ENCODE measurements at regions not wholly inside any gene's neighbourhood (a gene's known extent, or its start where the extent isn't known, plus 50 kb on each side); places are given as distances from the start of the nearest gene placed in this dataset.

DNA sequence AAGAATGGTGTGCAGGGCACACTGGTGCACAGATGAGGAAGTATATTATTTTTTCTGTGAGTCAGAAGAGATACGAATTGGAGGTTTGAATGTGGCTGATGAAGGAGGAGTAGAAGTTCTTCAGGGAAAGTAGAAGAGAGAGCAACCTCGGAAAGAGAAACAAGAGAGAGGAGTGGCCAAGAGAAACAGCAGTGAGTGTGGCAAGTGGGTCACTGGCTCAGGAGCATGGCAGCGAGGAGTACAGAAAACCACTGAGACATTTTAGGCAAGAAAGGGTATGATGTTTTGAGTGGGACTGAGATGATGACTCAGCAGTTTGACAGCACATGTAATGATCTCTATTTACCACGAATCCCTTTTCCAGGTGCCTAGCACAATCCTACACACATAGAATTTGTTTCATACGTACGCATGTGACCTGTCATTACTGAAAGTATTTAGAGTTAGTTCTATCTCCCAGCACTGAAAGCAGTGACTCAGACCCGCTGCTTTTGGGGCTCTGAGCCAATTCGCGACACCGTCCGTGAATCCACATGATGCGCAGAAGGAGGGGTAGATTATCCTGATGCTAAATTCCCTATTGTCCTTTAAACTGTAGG is 915.4 kb downstream of the DCDC2C start:
- TF ChIP-seq, protein P1, sequence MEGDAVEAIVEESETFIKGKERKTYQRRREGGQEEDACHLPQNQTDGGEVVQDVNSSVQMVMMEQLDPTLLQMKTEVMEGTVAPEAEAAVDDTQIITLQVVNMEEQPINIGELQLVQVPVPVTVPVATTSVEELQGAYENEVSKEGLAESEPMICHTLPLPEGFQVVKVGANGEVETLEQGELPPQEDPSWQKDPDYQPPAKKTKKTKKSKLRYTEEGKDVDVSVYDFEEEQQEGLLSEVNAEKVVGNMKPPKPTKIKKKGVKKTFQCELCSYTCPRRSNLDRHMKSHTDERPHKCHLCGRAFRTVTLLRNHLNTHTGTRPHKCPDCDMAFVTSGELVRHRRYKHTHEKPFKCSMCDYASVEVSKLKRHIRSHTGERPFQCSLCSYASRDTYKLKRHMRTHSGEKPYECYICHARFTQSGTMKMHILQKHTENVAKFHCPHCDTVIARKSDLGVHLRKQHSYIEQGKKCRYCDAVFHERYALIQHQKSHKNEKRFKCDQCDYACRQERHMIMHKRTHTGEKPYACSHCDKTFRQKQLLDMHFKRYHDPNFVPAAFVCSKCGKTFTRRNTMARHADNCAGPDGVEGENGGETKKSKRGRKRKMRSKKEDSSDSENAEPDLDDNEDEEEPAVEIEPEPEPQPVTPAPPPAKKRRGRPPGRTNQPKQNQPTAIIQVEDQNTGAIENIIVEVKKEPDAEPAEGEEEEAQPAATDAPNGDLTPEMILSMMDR (IDR thresholded peaks at IDR 0.05; ENCODE audit: low read depth, low read length) = no peak
- no peak for TF ChIP-seq EZH2phosphoT487 (IDR thresholded peaks at IDR 0.05; ENCODE audit: low read depth)

Data from OCI-LY3 (cell line).